HG03558 (cell line): ENCODE measurements at regions not wholly inside any gene's neighbourhood (a gene's known extent, or its start where the extent isn't known, plus 50 kb on each side); places are given as distances from the start of the nearest gene placed in this dataset.
A peak's percentile ranks its signal among the peaks of the same experiment; 100 is the strongest.
"Not testable (repeated sequence)": the region's sequence is repeated elsewhere in the genome, so short reads cannot be mapped to it uniquely, and the experiment has no call there.

Experiments
- ATAC-seq: cut with Tn5 transposase; IDR thresholded peaks from one replicate; pipeline ENCODE4 v1.9.1; 2021; ENCODE audit warnings: moderate number of reproducible peaks; ENCODE audit not compliant: unreplicated experiment; ENCODE audit errors: extremely low read depth

- ATAC-seq = no peak
Measured at GRCh38 chr12:89194683-89195082, 157.6 kb downstream of the DUSP6 start.

- ATAC-seq = no peak
Measured at GRCh38 chr12:89192429-89192828, 159.9 kb downstream of the DUSP6 start.

DNA sequence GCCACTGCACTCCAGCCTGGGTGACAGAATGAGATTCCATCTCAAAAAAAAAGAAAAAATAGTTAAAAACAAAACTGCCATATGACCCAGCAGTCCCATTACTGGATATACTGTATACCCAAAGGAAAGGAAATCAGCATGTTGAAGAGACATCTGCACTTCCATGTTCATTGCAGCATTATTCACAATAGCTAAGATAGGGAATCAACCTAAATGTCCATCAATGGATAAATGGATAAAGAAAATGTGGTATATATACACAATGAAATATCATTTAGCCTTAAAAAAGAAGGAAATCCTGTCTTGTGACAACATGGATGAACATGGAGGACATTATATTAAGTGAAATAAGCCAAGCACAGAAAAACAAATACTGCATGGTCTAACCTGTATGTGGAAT is 160.7 kb downstream of the DUSP6 start:
- ATAC-seq = not testable (repeated sequence)

- ATAC-seq = no peak
Measured at GRCh38 chr12:89189448-89189847, 162.9 kb downstream of the DUSP6 start.

DNA sequence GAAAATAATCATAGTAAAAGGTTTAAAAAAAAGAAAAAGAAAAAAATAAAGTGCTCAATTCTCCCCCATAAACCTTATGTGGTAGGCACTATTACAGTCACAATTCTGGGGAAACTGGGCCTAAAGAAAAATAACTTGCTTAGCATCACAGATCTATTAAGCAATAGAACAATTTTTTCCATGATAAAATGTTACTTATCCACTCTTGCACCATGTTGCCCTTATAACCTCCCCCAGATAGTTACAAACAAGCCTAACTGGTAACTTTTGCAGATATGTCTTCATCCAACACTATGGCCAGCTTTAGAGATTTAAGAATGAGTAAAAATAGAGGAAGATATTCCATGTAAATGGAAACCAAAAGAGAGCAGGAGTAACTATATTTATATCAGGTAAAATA is 164.8 kb downstream of the DUSP6 start:
- no peak for ATAC-seq

DNA sequence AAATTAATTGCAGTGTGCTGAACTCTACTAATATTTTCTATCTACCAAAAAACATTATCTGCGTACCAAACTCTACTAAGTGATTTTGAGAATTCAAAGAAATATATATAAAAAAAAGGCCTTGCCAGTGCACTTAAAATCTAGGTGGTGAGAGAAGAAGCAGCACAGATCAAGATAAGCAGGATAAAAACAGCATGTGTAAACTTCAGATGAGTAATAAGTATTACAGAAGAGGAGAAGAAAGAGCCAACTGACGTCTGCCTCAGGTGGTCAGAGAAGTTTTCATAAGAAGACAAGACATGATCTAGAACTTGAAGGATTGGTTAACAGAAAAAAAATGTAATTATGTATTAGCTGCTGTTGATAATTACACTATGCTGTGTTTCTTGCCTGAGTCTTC is 166.4 kb downstream of the DUSP6 start:
- ATAC-seq = no peak

- no peak for ATAC-seq
Measured at GRCh38 chr12:89185181-89185580, 167.1 kb downstream of the DUSP6 start.

GRCh38 chr12:89183985-89184435 is 168.3 kb downstream of the DUSP6 start:
- no peak for ATAC-seq

- no peak for ATAC-seq
Measured at GRCh38 chr12:89181271-89181920, 170.9 kb downstream of the DUSP6 start.

DNA sequence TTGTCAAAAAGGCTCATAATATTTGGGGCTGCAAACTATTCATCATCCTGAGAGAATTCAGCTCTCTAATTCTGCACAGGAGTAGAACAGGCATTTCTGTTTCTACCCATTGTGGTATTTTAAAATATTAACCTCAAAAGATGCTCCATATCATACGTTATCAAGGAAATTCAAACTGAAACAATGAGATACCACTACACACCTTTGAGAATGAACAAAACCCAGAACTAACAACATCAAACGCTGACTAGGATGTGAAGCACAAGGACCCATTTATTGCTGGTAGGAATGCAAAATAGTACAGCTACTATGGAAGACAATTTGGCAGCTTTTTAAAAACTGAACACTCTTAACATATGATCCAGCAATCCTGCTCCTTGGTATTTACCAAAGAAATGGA is 171.8 kb downstream of the DUSP6 start:
- ATAC-seq = no peak

GRCh38 chr12:89179983-89180382 is 172.3 kb downstream of the DUSP6 start:
- ATAC-seq = no peak

GRCh38 chr12:89179245-89179644 is 173.1 kb downstream of the DUSP6 start:
- no peak for ATAC-seq

GRCh38 chr12:89177802-89178395 is 174.4 kb downstream of the DUSP6 start:
- no peak for ATAC-seq

DNA sequence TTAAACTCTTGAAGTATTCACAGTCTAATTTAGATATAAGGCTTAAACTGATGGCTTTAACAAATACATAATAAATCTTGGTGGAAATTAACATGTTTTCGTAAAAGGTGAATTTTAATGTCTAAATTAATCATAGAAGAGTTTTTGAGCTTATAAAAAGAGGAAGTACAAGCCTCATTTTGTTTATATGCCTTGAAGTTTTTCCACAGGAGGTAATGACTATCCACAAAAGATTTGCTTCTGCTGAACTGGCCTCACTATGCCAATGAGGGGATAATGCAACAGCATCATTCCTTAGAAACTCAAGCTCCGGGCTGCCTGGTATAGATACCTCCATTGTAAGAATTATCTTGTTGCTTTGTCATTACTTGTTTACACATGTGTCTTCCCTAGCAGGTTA is 175.6 kb downstream of the DUSP6 start:
- ATAC-seq = no peak

DNA sequence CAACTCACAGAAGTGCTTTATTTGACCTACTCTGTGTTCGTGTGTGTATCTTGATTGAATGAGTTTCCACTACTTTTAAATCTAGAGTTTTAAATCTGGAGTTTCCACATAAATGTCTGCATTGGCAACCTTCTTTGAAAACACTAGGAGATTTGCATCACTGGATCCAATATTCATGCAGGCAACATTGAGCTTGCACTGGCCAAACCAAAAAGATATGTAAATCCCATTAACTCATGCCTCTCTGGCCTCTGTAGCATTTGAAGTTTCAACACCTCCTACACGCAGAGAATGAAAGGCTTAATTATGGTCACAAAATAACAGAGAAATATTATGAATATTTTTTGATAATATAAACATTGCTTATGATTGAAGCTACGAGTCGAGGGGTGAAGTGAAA is 178.6 kb downstream of the DUSP6 start:
- ATAC-seq = no peak

DNA sequence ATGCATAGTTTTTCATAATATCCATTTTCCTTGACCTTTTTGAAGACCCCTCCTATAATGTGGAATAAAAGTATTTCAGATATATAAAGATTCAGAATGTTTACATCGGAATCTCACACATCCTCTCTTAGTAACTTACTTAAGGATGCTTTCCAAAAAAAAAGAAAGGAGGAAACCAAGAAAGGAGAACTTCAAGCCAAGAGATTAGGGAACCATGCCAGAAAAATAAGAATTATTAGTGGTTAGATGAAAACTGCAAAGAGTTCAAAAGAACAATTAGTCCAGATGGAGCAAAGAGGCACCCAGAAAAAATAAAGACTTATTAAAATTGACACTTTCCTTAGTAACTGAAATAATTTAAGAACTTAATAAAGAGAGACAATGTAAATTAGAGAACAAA is 179.2 kb downstream of the DUSP6 start:
- ATAC-seq = no peak

GRCh38 chr12:89172224-89172623 is 180.1 kb downstream of the DUSP6 start:
- no peak for ATAC-seq

DNA sequence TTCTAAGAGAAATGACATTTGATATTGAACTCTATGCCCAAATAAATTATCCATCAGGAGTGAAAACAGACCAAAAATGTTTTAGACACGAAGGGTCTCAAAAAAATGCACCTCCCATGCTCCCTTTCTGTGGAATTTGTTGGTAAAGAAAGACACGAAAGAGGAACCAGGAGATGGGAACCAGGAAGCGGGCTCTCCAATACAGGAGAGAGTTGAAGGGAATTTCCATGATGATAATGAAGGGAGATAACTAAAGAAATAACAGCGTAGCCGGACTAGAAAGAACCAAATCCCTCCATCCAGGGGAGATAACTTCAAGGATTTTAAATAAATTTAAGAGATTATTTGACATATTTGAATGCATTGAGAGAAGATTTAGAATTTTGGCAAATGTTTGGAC is 183.0 kb downstream of the DUSP6 start:
- ATAC-seq = no peak

GRCh38 chr12:89167986-89168385 is 184.3 kb downstream of the DUSP6 start:
- no peak for ATAC-seq

DNA sequence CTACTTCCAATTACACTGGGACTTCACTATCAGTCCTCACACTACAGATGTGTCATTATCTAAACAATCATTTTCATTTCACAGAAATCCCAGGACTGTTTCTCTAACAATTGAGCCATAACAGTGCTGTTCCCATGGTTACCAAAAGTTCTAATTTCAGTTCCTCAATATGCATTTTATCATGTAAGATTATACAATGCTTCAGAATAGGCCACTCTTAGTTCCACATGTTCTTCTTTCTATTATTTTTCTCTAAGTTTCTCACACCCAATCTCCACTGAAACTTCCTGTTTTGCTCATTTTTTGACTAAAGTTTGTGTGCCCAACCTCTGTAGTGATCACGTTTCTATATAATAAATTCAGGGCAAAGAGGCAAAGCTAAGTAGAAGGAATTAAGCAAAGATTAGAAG is 185.8 kb downstream of the DUSP6 start:
- peak; percentile 82 for ATAC-seq

GRCh38 chr12:89166121-89166520 is 186.2 kb downstream of the DUSP6 start:
- ATAC-seq = no peak

DNA sequence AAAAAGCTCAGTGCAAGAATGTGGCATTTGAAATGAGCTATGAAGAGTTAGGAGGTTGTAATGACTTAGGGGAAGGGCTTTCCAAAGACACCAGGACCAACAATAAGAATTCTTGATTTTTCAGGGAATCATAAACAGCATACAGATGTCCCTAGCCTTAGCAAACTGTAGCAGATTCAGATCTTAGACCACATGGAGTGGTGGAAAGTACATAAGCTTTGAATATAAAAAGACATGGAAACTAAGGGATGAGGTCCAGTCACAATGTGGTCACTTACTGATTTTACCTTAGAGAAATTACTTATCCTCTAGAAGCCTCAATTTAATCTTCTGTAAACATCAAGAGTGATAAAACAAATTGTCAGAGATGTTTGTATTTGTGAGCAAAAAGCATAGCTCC is 186.6 kb downstream of the DUSP6 start:
- ATAC-seq = no peak
